NCI-H1930 (cell line): ENCODE measurements at regions not wholly inside any gene's neighbourhood (a gene's known extent, or its start where the extent isn't known, plus 50 kb on each side); places are given as distances from the start of the nearest gene placed in this dataset.

ENCODE experiments used
- DNase-seq, 2 experiments: peaks; one replicate each; lab custom pipeline; 2025; lab: John Stamatoyannopoulos, UW

DNA sequence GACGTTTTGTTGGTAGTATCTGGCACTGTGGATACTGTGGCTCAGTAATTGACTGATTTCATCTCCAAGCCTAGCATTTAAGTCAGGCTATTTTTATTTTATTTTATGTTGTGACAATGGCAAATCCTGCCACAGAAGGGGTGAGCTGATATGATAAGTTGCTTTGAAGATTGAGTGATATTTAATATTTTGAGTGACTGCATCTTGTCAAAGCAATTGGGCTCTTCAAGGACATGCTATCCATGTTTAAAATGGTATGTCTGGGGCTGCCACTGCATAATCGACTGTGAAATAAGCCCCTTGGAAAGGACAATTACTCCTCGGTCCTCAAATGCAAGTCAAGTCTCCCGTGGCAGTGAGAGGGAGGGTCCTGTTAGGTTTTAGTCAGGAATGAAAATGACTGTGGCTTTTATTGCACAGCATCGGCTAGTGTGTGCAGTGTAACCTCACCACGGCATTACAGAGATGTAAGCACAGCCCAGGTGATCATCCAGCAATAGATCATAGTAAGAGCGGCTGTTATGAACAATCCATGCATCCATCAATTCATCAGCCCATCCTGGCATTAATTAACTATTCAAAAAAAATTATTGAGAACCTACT, 178.2 kb downstream of the GBA3 start:
- DNase-seq = no peak

DNA sequence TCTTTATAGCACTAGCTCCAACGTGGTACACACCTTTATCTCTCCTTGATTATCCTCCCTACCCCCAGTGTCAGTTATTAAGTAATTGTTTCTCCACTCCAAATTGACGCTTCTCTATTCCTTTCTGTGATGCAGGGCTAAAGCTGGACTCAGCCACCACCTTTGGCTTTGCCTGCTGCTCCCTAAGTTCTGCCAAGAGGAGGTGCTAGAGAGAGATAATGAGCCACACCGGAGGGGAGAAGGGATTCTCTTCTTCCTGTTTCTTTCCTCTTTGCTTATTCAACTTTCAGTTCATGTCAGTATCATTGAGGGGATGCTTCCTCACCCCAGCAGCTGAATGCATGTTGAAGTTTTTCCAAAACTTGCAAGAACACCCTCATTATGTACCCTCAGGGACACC, 176.5 kb downstream of the GBA3 start:
- DNase-seq = no peak
